NB4 (cell line): ENCODE measurements at regions not wholly inside any gene's neighbourhood (a gene's known extent, or its start where the extent isn't known, plus 50 kb on each side); places are given as distances from the start of the nearest gene placed in this dataset.

Source experiments
- MYC ChIP-seq: IDR thresholded peaks from 2 replicates; pipeline ENCODE4 v1.6.1; 2011; ENCODE audit warnings: low read depth, low read length
- POLR2A ChIP-seq: IDR thresholded peaks from 2 replicates; pipeline ENCODE4 v1.6.1; 2011; ENCODE audit warnings: mild to moderate bottlenecking; ENCODE audit not compliant: insufficient read length; ENCODE audit errors: extremely low read depth
- TF ChIP-seq, protein P1 (sequence below): IDR thresholded peaks from one replicate; pipeline ENCODE4 v1.5.1; 2012; ENCODE audit warnings: low read depth, low read length

DNA sequence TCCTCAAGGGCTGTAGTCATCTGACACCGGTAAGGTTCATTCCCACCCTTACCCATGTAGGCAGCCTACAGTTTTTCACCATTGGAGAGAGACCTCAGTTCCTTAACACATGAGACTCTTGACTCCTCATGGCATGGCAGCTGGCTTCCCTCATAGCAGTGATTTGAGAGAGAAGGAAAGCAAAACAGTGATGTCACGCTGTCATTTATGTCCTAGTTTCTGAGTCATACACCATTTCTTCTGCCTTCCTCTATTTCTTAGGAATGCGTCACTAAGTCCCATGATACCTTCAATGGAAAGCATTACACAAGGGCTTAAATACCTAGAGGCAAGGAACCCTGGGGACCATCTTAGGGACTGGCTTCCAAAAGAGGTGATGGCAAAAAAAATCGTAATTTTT, 226.1 kb downstream of the SPCS3 start:
- TF ChIP-seq, protein P1, sequence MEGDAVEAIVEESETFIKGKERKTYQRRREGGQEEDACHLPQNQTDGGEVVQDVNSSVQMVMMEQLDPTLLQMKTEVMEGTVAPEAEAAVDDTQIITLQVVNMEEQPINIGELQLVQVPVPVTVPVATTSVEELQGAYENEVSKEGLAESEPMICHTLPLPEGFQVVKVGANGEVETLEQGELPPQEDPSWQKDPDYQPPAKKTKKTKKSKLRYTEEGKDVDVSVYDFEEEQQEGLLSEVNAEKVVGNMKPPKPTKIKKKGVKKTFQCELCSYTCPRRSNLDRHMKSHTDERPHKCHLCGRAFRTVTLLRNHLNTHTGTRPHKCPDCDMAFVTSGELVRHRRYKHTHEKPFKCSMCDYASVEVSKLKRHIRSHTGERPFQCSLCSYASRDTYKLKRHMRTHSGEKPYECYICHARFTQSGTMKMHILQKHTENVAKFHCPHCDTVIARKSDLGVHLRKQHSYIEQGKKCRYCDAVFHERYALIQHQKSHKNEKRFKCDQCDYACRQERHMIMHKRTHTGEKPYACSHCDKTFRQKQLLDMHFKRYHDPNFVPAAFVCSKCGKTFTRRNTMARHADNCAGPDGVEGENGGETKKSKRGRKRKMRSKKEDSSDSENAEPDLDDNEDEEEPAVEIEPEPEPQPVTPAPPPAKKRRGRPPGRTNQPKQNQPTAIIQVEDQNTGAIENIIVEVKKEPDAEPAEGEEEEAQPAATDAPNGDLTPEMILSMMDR = no peak
- TF ChIP-seq POLR2A = no peak
- TF ChIP-seq MYC = no peak
